ENCODE measurements at regions not wholly inside any gene's neighbourhood (a gene's known extent, or its start where the extent isn't known, plus 50 kb on each side); places are given as distances from the start of the nearest gene placed in this dataset.
"Not testable (repeated sequence)": the region's sequence is repeated elsewhere in the genome, so short reads cannot be mapped to it uniquely, and the experiment has no call there.

DNA sequence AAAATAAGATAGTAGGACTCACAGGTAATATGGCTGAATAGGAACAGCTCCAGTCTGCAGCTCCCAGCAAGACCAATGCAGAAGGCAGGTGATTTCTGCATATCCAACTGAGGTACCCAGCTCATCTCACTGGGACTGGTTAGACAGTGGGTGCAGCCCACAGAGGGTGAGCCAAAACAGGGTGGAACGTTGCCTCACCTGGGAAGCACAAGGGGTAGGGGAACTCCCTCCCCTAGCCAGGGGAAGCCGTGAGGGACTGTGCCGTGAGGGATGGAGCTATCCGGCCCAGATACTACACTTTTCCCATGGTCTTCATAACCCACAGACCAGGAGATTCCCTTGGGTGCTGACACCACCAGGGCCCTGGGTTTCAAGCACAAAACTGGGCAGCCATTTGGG, 114.8 kb upstream of the GNAI1 start:
- DNase-seq (ENCODE audit: low read depth in 2 of 3, low spot score in 1 of 3): not testable (repeated sequence)

DNA sequence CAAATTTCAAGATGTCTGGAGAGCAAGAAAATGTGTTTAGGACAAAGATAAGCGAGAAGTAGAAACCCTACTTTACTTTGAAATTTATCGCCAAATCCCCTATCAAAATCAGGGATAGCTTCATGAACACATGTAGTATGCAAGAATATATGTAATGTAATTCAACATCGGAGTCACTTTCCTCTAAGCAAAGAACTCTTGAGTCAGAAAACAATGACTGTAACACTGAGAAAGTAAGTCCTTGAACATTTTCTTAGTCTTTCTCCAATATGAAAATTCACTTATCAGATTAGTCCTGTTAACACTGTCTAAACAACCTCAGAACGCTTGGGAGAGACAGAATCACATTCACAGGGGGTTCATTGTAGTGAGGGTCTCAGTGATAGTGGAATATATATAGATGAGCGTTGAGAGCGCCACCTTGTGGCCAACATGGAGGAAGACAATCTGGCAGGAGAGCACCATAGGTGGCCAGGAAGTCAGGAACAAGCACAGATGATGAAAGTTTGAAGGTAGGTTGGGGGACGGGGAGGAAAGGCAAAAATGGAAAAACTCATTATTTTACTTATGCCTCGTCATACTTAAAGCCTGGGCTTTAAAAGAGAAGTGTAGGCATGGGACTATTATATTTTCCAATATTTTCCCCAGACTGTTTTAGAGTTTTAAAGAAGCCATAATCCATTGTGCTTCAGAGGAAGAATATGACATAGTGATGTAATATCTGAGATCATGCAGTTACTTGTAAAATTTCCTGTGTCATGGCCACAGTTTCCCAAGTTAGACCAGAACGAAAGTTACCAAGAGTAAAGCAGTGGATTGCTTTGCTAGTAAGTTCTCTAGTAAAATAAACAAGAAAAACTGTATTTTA, 115.5 kb upstream of the GNAI1 start:
- peak in 2 of 3 donors; percentile 6 to 20 for DNase-seq (ENCODE audit: low read depth in 2 of 3, low spot score in 1 of 3)

DNA sequence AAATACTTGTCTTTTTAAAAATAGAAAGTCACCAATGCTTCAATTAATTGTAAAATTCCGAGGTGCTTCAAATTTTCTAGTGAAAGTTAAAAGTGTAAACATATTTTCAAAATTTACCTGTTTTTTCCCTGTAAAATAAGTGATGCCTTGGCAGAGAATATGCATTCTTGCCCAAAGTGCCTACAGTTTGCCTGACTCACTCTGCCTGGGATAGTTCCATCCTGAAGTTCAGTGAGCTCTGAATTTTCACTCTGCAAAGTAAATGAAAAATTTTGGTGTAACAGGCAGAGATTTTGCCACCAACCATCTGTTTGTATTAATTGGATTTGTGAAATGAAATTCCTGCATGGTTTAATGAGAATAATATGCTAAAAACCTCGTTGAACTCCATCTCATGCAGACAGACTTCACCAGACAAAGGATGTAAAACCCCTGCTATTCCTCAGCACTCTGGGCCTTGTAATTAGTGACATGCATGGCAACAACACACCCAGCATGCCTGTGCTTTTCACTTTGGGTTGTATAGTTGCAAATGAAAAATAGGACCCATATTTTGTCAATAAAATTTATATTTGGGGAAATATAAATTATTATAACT, 117.4 kb upstream of the GNAI1 start:
- no peak for DNase-seq (ENCODE audit: low read depth in 2 of 3, low spot score in 1 of 3)

DNA sequence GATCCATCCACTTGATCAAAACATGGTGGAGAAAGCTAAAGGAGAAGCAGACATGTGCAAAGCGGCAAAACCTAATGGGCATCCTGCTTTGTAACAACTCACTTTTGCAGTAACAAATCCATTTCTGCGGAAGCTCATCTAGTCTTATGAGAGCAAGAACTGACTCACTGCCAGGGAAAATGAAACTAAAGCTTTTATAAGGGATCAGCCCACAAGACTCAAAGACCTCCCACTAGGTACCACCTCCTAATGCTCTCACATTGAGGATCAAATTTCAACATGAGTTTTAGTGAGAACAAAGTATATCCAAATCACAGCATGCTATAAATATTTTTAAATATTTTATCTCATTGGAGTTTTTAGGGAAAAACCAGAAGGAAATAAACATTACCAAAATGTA, 120.1 kb upstream of the GNAI1 start:
- DNase-seq (ENCODE audit: low read depth in 2 of 3, low spot score in 1 of 3): no peak

DNA sequence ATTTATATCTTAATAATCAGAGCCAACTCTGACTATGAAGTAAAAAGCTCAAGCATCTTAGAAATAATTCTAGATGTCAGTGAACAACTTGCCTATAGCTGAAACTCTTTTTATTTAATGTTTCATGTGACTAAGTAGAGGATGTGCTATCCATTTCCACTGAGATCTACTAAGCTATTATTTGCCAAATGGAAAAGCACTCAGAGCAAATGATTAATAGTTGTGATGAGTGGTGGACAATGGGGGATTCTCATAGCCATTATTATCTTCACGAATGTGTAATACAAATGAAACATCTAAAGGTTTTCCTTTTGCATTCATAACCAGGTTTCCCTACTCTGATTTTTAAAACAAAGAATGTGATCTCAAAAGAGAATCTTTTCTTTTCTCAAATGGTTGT, 126.6 kb upstream of the GNAI1 start:
- DNase-seq (ENCODE audit: low read depth in 2 of 3, low spot score in 1 of 3): no peak

DNA sequence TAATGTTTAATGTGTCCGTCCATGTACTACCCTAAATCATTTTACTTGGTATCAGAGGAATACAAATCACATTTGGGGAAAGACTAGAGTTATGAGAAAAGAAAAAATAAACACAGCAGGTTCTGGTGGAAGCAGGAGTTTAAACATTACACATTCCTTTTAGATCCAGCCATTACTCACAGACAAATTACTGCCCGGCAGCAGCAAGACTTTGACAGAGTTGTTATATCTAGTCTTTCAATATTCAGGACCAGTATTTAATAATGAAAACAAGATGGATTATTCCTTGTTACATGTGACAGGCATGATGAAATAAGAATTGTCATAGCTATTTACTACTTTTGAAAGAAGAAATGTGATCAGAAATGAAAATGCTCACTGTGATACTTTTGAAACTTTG, 131.8 kb upstream of the GNAI1 start:
- no peak for DNase-seq (ENCODE audit: low read depth in 2 of 3, low spot score in 1 of 3)

DNA sequence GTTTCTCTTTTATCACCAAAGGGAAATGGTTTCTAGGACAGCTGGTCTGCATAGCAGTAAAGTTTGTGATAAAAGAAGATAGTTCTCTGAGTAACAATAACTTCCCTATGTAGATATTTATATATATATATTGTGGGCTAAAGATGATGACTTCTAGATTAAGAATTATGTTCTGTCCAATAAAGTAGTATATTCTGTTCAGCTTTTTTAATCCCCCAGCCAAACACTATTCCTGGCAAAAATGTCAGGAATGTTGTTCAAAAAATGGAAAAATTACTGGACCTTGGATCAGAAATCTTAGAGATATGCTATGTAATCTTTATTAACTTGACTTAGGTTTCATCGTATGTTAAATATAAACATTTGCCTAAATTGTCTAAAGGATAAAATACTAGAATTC, 136.3 kb upstream of the GNAI1 start:
- DNase-seq (ENCODE audit: low read depth in 2 of 3, low spot score in 1 of 3): no peak

DNA sequence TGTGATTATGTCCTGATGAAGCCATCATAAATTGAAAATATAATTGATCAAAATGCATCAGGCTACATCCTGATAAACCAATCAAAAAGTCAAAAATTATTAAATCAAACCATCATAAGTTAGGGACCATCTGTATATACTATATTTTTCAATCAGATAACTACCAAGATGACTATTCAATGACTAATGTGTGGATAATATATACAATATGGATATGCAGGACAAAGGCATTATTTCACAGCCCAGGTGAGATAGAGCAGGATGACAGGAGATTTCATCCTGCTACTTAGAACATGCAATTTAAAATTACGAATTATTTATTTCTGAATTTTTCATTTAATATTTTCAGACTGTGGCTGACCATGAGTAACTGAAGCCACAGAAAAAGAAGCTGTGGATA, 137.3 kb upstream of the GNAI1 start:
- no peak for DNase-seq (ENCODE audit: low read depth in 2 of 3, low spot score in 1 of 3)

DNA sequence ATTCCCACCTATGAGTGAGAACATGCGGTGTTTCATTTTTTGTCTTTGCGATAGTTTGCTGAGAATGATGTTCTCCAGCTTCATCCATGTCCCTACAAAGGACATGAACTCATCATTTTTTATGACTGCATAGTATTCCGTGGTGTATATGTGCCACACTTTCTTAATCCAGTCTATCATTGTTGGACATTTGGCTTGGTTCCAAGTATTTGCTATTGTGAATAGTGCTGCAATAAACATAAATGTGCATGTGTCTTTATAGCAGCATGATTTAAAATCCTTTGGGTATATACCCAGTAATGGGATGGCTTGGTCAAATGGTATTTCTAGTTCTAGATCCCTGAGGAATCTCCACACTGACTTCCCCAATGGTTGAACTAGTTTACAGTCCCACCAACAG, 138.9 kb upstream of the GNAI1 start:
- not testable (repeated sequence) for DNase-seq (ENCODE audit: low read depth in 2 of 3, low spot score in 1 of 3)

DNA sequence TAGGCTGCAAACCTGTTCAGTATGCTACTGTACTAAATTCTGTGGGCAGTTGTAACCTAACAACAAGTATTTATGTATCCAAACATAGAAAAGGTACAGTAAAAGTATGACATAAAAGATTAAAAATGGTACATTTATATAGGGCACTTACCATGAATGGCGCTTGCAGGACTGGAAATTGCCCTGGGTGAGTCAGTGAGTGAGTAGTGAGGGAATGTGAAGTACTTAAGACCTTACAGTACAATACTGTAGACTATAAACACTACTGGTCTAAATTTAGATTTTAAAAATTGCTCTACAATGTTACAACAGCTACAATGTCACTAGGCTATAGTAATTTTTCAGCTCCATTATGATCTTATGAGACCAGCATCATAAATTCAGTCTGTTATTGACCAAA, 146.0 kb upstream of the GNAI1 start:
- DNase-seq (ENCODE audit: low read depth in 2 of 3, low spot score in 1 of 3): no peak

DNA sequence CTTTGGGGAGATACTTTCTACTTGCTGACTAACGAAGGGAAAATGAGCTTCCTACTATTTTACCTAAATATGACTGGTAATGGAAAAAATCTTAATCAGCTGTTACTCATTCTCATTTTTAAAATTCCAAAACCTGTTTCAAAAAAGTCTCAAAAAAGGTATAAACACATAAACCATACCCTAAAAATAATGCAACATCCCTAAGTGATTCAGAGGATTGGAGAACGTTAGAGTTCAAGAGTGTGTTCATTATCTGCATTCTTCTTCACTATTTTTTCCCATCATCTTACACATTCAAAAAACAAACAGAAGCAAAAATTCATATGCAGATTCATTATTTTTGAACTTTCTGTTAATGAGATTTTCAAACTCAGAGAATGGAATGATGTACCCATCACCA, 150.4 kb upstream of the GNAI1 start:
- no peak for DNase-seq (ENCODE audit: low read depth in 2 of 3, low spot score in 1 of 3)

DNA sequence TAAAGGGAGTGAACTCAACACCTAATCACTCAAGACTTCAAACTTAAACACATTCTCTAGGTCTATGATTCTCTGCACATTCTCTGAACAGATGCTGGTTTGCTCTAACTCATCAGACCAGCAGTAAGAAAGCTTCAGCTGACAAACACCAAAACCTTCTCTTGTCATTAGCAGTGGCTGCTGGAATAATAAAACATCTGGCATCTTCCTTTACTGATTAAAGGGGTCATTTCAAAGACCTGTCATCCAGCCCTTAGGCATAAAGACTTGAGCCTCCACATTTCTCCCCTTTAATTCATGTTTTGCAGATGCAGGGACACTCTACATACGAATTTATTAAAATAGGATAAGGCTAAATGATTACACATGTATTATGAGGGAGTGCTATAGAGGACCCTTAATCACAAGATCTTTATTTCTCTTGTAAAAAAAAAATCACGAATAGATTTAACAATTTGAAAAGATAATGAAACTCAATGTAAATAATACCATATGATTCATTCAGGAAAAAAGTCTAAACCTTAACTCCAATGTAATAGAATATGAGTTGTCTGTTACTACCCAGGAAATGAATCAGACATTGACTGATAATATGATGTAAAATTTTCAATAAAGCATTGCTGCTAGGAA, 152.4 kb upstream of the GNAI1 start:
- DNase-seq (ENCODE audit: low read depth in 2 of 3, low spot score in 1 of 3): no peak

DNA sequence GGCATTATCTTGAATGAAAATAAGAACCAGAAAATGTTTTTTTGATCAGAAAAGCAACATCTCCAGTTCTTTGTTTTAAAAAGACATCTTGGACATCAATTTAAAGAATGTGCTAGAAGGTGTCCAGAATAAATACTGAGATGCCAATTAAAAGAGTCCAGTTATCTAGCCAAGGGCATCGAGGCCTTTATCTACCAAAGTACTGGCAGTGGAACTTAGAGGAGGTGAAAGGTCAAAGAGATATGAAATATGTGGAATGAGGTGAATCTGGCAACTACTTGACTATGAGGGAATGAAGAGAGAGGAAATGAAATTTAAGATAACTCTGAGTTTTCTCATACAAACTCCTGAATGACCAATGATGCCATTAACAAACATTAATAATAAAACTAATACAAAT, 154.3 kb upstream of the GNAI1 start:
- no peak for DNase-seq (ENCODE audit: low read depth in 2 of 3, low spot score in 1 of 3)

DNA sequence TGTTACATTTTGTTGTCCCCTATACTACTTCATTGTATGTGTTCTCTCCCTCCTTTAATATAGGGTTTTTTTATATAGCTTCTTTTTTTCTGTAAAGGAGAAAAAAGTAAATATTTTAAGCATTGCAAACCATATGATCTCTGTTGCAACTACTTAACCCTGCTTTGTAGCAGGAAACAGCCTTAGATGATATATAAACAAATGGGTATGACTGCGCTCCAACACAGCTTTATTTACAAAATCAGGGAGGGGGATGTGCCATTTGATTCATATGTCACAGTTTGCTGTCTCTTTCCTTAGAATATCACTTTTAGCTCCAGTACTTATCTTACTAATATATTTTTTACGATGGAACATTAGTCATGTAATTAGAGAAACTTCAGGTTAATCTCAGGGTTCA, 155.2 kb upstream of the GNAI1 start:
- no peak for DNase-seq (ENCODE audit: low read depth in 2 of 3, low spot score in 1 of 3)

DNA sequence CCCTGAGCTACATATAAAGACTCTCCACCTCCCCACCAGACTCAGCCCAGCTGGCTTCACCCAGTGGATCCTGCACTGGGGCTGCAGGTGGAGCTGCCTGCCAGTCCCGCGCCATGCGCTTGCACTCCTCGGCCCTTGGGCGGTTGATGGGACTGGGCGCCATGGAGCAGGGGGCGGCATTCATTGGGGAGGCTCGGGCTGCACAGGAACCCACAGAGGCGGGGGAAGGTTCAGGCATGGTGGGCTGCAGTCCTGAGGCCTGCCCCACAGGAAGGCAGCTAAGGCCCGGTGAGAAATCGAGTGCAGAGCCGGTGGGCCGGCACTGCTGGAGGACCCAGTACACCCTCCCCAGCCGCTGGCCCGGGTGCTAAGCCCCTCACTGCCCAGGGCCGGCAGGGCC, 157.2 kb upstream of the GNAI1 start:
- no peak for DNase-seq (ENCODE audit: low read depth in 2 of 3, low spot score in 1 of 3)

DNA sequence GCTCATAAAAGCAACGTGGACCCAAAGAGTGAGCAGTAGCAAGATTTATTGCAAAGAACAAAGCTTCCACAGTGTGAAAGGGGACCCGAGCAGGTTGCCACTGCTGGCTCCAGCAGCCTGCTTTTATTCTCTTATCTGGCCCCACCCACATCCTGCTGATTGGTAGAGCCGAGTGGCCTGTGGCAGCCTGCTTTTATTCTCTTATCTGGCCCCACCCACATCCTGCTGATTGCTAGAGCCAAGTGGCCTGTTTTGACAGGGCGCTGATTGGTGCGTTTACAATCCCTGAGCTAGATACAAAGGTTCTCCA, 158.0 kb upstream of the GNAI1 start:
- not testable (repeated sequence) for DNase-seq (ENCODE audit: low read depth in 2 of 3, low spot score in 1 of 3)

DNA sequence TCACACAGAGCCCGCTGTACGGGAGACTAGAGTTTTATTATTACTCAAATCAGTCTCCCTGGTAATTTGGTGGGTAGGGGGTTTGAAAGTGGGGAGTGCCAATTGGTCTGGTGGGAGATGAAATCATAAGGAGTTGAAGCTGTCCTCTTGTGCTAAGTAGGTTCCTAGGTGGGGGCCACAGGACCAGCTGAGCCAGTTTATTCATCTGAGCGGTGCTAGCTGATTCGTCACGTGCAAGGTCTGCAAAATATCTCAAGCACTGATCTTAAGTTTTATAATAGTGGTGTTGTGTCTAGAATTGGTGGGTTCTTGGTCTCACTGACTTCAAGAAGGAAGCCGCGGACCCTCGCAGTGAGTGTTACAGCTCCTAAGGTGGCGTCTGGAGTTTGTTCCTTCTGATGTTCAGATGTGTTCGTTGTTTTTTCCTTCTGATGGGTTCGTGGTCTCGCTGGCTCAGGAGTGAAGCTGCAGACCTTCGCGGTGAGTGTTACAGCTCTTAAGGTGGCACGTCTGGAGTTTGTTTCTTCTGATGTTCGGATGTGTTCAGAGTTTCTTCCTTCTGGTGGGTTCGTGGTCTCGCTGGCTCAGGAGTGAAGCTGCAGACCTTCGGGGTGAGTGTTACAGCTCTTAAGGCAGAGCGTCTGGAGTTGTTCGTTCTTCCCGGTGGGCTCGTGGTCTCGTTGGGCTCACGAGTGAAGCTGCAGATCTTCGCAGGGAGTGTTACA, 158.5 kb upstream of the GNAI1 start:
- DNase-seq (ENCODE audit: low read depth in 2 of 3, low spot score in 1 of 3): not testable (repeated sequence)

DNA sequence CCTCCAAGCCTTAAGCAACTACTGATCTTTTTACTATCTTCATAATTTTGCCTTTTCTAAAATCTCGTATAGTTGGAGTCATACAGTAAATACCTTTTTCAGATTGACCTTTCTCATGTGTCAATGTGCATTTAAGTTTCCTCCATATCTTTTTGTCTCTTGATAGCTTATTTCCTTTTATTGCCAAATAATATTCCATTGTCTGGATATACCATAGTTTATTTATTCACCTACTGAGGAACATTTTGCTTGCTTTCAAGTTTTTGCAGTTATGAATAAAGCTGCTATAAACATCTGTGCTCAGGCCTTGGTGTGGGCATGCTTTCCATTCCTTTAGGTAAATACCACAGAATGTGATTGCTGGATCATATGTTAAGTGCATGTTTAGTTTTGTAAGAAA, 161.2 kb upstream of the GNAI1 start:
- no peak for DNase-seq (ENCODE audit: low read depth in 2 of 3, low spot score in 1 of 3)

DNA sequence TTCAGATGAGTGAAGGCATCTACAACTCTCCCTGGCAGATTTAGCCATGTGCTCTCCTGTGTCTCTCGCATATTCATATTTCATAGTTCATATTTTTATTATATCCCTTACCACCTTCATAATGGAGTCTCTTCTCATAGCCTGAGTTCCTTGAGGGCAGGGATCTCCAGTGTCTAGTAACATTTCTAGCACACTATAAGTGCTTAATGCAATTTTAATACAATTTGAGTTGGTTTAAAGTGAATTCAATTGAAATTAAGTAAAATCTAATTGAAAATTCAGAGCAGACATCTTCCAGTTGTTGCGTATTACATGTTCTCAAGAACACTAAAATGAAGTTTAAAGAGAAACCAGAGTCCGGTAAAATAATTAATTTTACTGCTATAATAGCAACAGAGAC, 163.6 kb upstream of the GNAI1 start:
- DNase-seq (ENCODE audit: low read depth in 2 of 3, low spot score in 1 of 3): no peak

DNA sequence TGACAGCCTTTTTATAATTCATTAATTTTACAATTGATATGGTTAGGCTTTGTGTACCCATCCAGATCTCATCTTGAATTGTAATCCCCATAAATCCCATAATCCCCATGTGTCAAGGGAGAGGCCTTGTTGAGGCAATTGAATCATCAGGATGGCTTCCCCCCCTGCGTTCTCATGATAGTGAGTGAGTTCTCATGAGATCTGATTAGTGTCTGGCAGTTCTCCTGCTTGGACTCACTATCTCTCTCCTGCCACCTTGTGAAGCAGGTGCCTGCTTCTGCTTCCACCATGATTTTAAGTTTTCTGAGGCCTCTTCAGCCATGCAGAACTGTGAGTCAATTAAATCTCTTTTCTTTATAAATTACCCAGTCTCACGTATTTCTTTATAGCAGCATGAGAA, 165.7 kb upstream of the GNAI1 start:
- no peak for DNase-seq (ENCODE audit: low read depth in 2 of 3, low spot score in 1 of 3)

DNA sequence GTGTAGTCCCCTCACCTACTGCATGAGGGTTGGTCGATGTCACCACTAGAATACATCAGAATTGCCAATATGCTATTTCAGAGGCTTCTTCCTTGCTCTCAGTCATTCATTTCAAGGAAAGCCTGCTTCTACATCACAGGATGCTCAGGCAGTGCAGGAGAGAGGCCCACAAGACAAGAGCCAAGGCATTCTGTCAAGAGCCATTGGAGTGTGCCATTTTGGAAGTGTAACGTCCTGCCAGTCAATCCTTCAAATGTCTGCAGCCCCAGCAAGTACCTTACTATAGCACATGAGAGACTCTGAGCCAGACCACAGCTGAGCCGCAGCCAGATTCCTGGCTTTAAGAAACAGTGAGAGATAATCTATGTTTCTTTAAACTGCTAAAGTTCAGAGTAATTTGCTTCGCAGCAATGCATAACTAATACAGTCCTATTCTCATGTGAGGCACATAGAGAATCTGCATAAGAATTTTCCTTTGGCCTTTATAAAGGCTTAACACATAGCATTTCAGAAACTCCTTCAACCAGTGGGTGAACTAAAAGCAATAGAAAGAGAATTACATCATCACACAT, 166.5 kb upstream of the GNAI1 start:
- DNase-seq (ENCODE audit: low read depth in 2 of 3, low spot score in 1 of 3): no peak

DNA sequence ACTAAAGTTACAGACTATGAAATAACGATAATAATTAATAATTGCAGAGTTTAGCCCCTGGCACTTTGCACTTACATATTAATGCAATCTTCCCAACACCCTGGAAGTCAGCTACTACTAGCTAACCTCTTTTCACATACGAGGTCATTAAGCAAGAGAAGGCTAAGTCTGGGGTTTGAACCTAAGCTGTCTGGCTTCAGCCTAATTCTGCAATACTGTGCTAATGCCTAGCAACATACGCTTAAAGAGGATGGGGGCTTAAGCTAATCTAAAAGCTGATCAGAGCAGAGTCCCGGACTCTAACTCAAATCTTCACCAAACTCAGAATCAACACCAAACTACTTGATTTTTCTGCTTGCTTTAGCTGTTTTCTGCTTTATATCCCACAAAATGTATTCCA, 168.7 kb upstream of the GNAI1 start:
- no peak for DNase-seq (ENCODE audit: low read depth in 2 of 3, low spot score in 1 of 3)
